SK-N-SH (cell line): ENCODE measurements at regions not wholly inside any gene's neighbourhood (a gene's known extent, or its start where the extent isn't known, plus 50 kb on each side); places are given as distances from the start of the nearest gene placed in this dataset.

Experiments
- CTCF ChIA-PET: fragments of 300-600, 350-600 bp; formaldehyde crosslinking; extraction: SDS; loops from one replicate; lab custom pipeline; 2021; lab: Yijun Ruan, JAX
- POLR2A ChIA-PET: fragments of 350-600 bp; sonication (Branson Sonifier 250); formaldehyde crosslinking; extraction: SDS; loops from one replicate; lab custom pipeline; 2020; ENCODE audit warnings: antibody characterized with exemption, inconsistent platforms; lab: Yijun Ruan, JAX
- DNase-seq: peaks from one replicate; pipeline ENCODE4 v3.0.0; 2012
- H2AFZ ChIP-seq: fragments of 200-600 bp; sonication (generic); 2 replicates; pipeline ENCODE4 v1.8.1; 2016; ENCODE audit warnings: antibody characterized with exemption, mild to moderate bottlenecking, low read depth
- H3F3A ChIP-seq: fragments of 200-600 bp; sonication (generic); replicated peaks from 2 replicates; pipeline ENCODE3; 2016; ENCODE audit warnings: antibody characterized with exemption, mild to moderate bottlenecking; ENCODE audit not compliant: insufficient read depth
- H3K27ac ChIP-seq, 2 experiments: fragments of 200-500 bp in 1 of 2; fragments of 200-600 bp in 1 of 2; sonication (Bioruptor generic) in 1 of 2; sonication (generic), shearing (Covaris generic) in 1 of 2; 2 replicates each; pipeline versions ENCODE4 v1.5.1 to v1.6.1; 2014 to 2016; ENCODE audit warnings: low read depth in 2 of 2, inconsistent platforms in 1 of 2, low read length in 1 of 2, mild to moderate bottlenecking in 1 of 2, mixed read lengths in 1 of 2
- H3K27me3 ChIP-seq: fragments of 200-600 bp; sonication (generic), shearing (Covaris generic); 2 replicates; pipeline ENCODE4 v1.6.1; 2016; ENCODE audit warnings: mixed run types; ENCODE audit not compliant: insufficient read depth
- H3K36me3 ChIP-seq, 2 experiments: fragments of 200-500 bp in 1 of 2; fragments of 200-600 bp in 1 of 2; sonication (Bioruptor generic) in 1 of 2; sonication (generic) in 1 of 2; replicated peaks in 1 of 2; 2 replicates each; pipeline versions ENCODE3 to v1.5.1; 2014 to 2016; ENCODE audit warnings: low read length in 1 of 2, mild to moderate bottlenecking in 1 of 2; ENCODE audit not compliant: insufficient read depth in 2 of 2, control insufficient read depth in 1 of 2
- H3K4me1 ChIP-seq, 2 experiments: fragments of 200-500 bp in 1 of 2; fragments of 200-600 bp in 1 of 2; sonication (Bioruptor generic) in 1 of 2; sonication (generic), shearing (Covaris generic) in 1 of 2; 2 replicates each; pipeline versions ENCODE4 v1.5.1 to v1.6.1; 2014 to 2016; ENCODE audit warnings: low read depth in 1 of 2, low read length in 1 of 2, mixed run types in 1 of 2; ENCODE audit not compliant: insufficient read depth in 2 of 2, control insufficient read depth in 1 of 2
- H3K4me2 ChIP-seq: fragments of 200-600 bp; sonication (generic), shearing (Covaris generic); 2 replicates; pipeline ENCODE4 v1.6.1; 2017; ENCODE audit warnings: mixed run types
- H3K4me3 ChIP-seq, 2 experiments: fragments of 200-500 bp in 1 of 2; fragments of 200-600 bp in 1 of 2; sonication (Bioruptor generic) in 1 of 2; sonication (generic), shearing (Covaris generic) in 1 of 2; 2 replicates each; pipeline versions ENCODE4 v1.5.1 to v1.8.1; 2014 to 2016; ENCODE audit warnings: low read depth in 2 of 2, inconsistent platforms in 1 of 2, low read length in 1 of 2, mild to moderate bottlenecking in 1 of 2, mixed read lengths in 1 of 2, moderate library complexity in 1 of 2
- H3K79me2 ChIP-seq: fragments of 200-600 bp; sonication (generic); 2 replicates; pipeline ENCODE4 v1.8.1; 2017; ENCODE audit warnings: mild to moderate bottlenecking; ENCODE audit not compliant: insufficient read depth
- H3K9ac ChIP-seq: fragments of 200-600 bp; sonication (generic); 2 replicates; pipeline ENCODE4 v1.6.1; 2017; ENCODE audit warnings: mixed run types
- H3K9me2 ChIP-seq: fragments of 200-600 bp; sonication (generic); 2 replicates; pipeline ENCODE4 v1.6.1; 2017; ENCODE audit warnings: mixed run types
- H3K9me3 ChIP-seq: fragments of 200-600 bp; sonication (generic); 2 replicates; pipeline ENCODE4 v1.6.1; 2017; ENCODE audit warnings: mixed run types, mild to moderate bottlenecking, moderate library complexity
- H4K20me1 ChIP-seq: fragments of 200-600 bp; sonication (generic); 2 replicates; pipeline ENCODE4 v1.6.1; 2017; ENCODE audit warnings: mild to moderate bottlenecking, mixed run types; ENCODE audit not compliant: insufficient read depth
- CHD2 ChIP-seq: fragments of 150-350 bp; IDR thresholded peaks from 2 replicates; pipeline ENCODE4 v1.6.1; 2018; ENCODE audit warnings: low read length; ENCODE audit not compliant: partially characterized antibody
- ELF1 ChIP-seq: IDR thresholded peaks from 2 replicates; pipeline ENCODE4 v1.4.0; 2012
- EP300 ChIP-seq, 2 experiments: IDR thresholded peaks; 2 replicates each; pipeline versions ENCODE4 v1.4.0 to v1.6.1; 2012; ENCODE audit warnings: borderline replicate concordance in 1 of 2, low read depth in 1 of 2, low read length in 1 of 2
- EZH2phosphoT487 ChIP-seq: fragments of 200-600 bp; sonication (generic); IDR thresholded peaks from 2 replicates; pipeline ENCODE4 v1.6.1; 2017; ENCODE audit warnings: low read depth, mixed run types, mild to moderate bottlenecking, antibody characterized with exemption, moderate library complexity, borderline replicate concordance
- FOSL2 ChIP-seq: IDR thresholded peaks from 2 replicates; pipeline ENCODE4 v1.4.0; 2012; ENCODE audit warnings: low read depth, mild to moderate bottlenecking, moderate library complexity, borderline replicate concordance
- FOXJ3 ChIP-seq: sonication (generic); formaldehyde crosslinking; IDR thresholded peaks from 2 replicates; pipeline ENCODE4 v1.5.1; 2020; ENCODE audit warnings: mild to moderate bottlenecking, missing genetic modification reagents
- GABPA ChIP-seq: IDR thresholded peaks from 2 replicates; pipeline ENCODE4 v1.4.0; 2012; ENCODE audit warnings: low read depth, mild to moderate bottlenecking
- JUND ChIP-seq: IDR thresholded peaks from 2 replicates; pipeline ENCODE4 v1.4.0; 2012
- MEF2A ChIP-seq: IDR thresholded peaks from 2 replicates; pipeline ENCODE4 v1.4.0; 2012; ENCODE audit warnings: low read depth, borderline replicate concordance
- MXI1 ChIP-seq: IDR thresholded peaks from 2 replicates; pipeline ENCODE4 v1.6.1; 2012; ENCODE audit warnings: mild to moderate bottlenecking, low read depth, low read length, improper control_type of control experiment
- NRF1 ChIP-seq: IDR thresholded peaks from 2 replicates; pipeline ENCODE4 v1.6.1; 2012; ENCODE audit warnings: low read depth, mild to moderate bottlenecking, low read length
- RCOR1 ChIP-seq: fragments of 150-350 bp; IDR thresholded peaks from 2 replicates; pipeline ENCODE4 v1.6.1; 2017; ENCODE audit warnings: antibody characterized with exemption, low read length
- RFX5 ChIP-seq: IDR thresholded peaks from 2 replicates; pipeline ENCODE4 v1.6.1; 2012; ENCODE audit warnings: mild to moderate bottlenecking, improper control_type of control experiment, low read length
- RXRA ChIP-seq: IDR thresholded peaks from 2 replicates; pipeline ENCODE4 v1.4.0; 2012; ENCODE audit warnings: low read depth, mild to moderate bottlenecking, borderline replicate concordance
- TAF1 ChIP-seq: IDR thresholded peaks from 2 replicates; pipeline ENCODE4 v1.6.1; 2012; ENCODE audit warnings: low read depth, mild to moderate bottlenecking, low read length, moderate library complexity, borderline replicate concordance
- TCF12 ChIP-seq: IDR thresholded peaks from 2 replicates; pipeline ENCODE4 v1.4.0; 2012
- TEAD4 ChIP-seq: IDR thresholded peaks from 2 replicates; pipeline ENCODE4 v1.4.0; 2012; ENCODE audit warnings: mild to moderate bottlenecking, borderline replicate concordance; ENCODE audit not compliant: insufficient read depth
- USF1 ChIP-seq: IDR thresholded peaks from 2 replicates; pipeline ENCODE4 v1.4.0; 2012; ENCODE audit warnings: low read depth, borderline replicate concordance
- USF2 ChIP-seq: fragments of 150-350 bp; IDR thresholded peaks from 2 replicates; pipeline ENCODE4 v1.6.1; 2017; ENCODE audit warnings: antibody characterized with exemption, low read length, low read depth, borderline replicate concordance
- WGBS: methylation state at CpG from one replicate; pipeline ENCODE4 v1.1.6; 2017; ENCODE audit warnings: low lambda C conversion rate; 5-methylcytosine and 5-hydroxymethylcytosine counted together
- TF ChIP-seq, protein P1 (sequence below): IDR thresholded peaks from 2 replicates; pipeline ENCODE4 v1.6.1; 2012; ENCODE audit warnings: mild to moderate bottlenecking, low read depth, low read length, moderate library complexity

GRCh38 chr13:61477619-61478018, 62.0 kb upstream of the PCDH20 start:
- Histone ChIP-seq H3F3A (no peaks in the 10 kb centered on the region), H3K27me3 (no peaks in the 10 kb centered on the region), H2AFZ (no peak overlapping the region), H3K9ac (no peak overlapping the region), H4K20me1 (no peaks in the 10 kb centered on the region; the same call in 1 of the 2 replicates), H3K4me3 (no peak overlapping the region), H3K79me2 (no peaks in the 10 kb centered on the region), H3K9me2 (no peaks in the 10 kb centered on the region), H3K9me3 (no peaks in the 10 kb centered on the region), H3K27ac (no peak overlapping the region), H3K4me2 (no peak overlapping the region), H3K4me1 (no peaks in the 10 kb centered on the region), H3K36me3 (no peaks in the 10 kb centered on the region)
- ChIA-PET CTCF (no interaction called here), POLR2A (no interaction called here)
- no peak for TF ChIP-seq USF1
- no peak for TF ChIP-seq FOSL2
- TF ChIP-seq RXRA: no peak
- TF ChIP-seq TCF12: no peak
- no peak for TF ChIP-seq NRF1
- TF ChIP-seq TAF1: no peak
- no peak for TF ChIP-seq JUND
- no peak for TF ChIP-seq ELF1
- TF ChIP-seq EZH2phosphoT487: no peak
- no peak for TF ChIP-seq MXI1
- TF ChIP-seq CHD2: no peak
- TF ChIP-seq, protein P1, sequence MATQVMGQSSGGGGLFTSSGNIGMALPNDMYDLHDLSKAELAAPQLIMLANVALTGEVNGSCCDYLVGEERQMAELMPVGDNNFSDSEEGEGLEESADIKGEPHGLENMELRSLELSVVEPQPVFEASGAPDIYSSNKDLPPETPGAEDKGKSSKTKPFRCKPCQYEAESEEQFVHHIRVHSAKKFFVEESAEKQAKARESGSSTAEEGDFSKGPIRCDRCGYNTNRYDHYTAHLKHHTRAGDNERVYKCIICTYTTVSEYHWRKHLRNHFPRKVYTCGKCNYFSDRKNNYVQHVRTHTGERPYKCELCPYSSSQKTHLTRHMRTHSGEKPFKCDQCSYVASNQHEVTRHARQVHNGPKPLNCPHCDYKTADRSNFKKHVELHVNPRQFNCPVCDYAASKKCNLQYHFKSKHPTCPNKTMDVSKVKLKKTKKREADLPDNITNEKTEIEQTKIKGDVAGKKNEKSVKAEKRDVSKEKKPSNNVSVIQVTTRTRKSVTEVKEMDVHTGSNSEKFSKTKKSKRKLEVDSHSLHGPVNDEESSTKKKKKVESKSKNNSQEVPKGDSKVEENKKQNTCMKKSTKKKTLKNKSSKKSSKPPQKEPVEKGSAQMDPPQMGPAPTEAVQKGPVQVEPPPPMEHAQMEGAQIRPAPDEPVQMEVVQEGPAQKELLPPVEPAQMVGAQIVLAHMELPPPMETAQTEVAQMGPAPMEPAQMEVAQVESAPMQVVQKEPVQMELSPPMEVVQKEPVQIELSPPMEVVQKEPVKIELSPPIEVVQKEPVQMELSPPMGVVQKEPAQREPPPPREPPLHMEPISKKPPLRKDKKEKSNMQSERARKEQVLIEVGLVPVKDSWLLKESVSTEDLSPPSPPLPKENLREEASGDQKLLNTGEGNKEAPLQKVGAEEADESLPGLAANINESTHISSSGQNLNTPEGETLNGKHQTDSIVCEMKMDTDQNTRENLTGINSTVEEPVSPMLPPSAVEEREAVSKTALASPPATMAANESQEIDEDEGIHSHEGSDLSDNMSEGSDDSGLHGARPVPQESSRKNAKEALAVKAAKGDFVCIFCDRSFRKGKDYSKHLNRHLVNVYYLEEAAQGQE: no peak
- no peak for TF ChIP-seq FOXJ3
- TF ChIP-seq TEAD4: no peak
- no peak for TF ChIP-seq MEF2A
- no peak for TF ChIP-seq EP300 (IDR thresholded peaks at IDR 0.05; ENCODE audit: borderline replicate concordance in 1 of 2, low read depth in 1 of 2, low read length in 1 of 2)
- TF ChIP-seq GABPA: no peak
- no peak for TF ChIP-seq RCOR1
- TF ChIP-seq RFX5: no peak
- TF ChIP-seq USF2: no peak
- WGBS: 52% methylated on average over 5 of the region's 5 CpGs
- DNase-seq: no peak
